GM19438 (cell line): ENCODE measurements at regions not wholly inside any gene's neighbourhood (a gene's known extent, or its start where the extent isn't known, plus 50 kb on each side); places are given as distances from the start of the nearest gene placed in this dataset.
"Not testable (repeated sequence)": the region's sequence is repeated elsewhere in the genome, so short reads cannot be mapped to it uniquely, and the experiment has no call there.

Experiments used
- ATAC-seq: cut with Tn5 transposase; IDR thresholded peaks from one replicate; pipeline ENCODE4 v1.9.1; 2021; ENCODE audit warnings: low read depth; ENCODE audit not compliant: unreplicated experiment

GRCh38 chr2:47690706-47691325, 92.1 kb upstream of the MSH6 start:
- not testable (repeated sequence) for ATAC-seq

GRCh38 chr2:47690132-47690531, 92.8 kb upstream of the MSH6 start:
- no peak for ATAC-seq

GRCh38 chr2:47689118-47689517, 93.8 kb upstream of the MSH6 start:
- peak; percentile 72 for ATAC-seq

DNA sequence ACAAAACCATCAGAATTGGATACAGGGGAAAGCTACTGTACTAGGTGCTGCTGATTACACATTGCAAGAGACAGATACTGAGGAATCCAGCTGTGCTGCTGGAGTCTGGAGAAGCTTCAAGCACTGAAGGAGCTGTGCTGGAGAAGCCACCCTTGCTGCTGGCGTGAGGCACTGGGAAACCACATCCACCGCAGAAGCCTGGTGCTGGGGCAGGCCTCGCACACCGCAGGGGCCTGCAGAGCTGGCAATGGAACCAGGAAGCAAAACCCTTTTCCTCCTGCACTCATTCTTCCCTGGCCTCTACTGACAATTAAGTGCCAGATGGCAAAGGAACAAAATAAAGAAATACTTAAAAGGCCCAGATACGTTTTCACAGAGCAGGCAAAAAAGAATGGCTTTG, 94.4 kb upstream of the MSH6 start:
- no peak for ATAC-seq

DNA sequence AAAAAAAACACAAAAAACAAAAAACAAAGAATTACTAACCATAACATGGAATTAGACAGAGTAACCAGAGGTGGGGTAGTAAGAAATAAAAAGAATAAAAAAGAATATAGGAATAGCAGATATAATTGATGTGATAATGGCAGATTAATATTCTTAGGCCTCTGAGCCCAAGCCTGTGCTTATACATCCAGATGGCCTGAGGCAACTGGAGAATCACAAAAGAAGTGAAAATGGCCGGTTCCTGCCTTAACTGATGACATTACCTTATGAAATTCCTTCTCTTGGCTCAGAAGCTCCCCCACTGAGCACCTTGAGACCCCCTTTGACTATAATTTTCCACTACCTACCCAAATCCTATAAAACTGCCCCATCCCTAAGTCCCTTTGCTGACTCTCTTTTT, 95.1 kb upstream of the MSH6 start:
- ATAC-seq, result no peak

DNA sequence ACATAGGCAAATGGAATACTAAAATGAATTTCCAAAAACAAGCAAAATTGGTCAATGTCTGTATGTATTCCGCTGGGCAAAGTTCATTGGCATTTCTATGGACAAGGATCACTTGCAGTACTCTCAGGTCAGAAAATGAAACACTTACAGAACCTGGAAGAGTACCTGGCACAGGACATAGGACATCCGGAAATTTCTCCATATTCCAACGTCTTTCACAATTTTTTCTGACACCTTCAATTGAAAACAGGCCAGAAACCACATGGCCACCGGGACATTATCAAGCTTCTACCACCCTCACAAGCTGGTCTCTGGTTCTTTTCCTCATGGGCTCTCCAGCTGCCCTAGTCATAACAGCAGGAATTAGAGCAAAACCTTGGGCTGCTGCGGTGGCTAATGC, 96.9 kb upstream of the MSH6 start:
- ATAC-seq, result no peak

DNA sequence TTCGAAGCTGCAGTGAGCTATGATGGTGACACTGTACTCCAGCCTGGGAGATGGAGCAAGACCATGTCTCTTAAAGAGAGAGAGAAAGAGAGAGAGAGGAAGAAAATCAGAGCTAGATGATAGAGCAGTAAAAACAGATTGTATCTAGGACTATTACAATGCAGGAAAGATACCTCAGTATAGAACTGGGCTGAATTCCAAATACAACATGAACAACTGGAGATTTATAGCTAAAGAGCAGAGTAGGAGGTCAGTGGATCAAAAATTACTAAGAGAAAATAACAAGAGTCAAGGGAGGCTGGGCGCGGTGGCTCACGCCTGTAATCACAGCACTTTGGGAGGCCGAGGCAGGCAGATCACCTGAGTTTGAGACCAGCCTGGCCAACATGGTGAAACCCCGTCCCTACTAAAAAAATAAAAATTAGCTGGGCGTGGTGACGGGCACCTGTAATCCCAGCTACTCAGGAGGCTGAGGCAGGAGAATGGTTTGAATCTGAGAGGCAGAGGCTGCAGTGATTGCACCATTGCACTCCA, 100.7 kb upstream of the MSH6 start:
- ATAC-seq, result no peak

- no peak for ATAC-seq
Observed at GRCh38 chr2:47676261-47676926, 105.6 kb upstream of the KCNK12 start.

DNA sequence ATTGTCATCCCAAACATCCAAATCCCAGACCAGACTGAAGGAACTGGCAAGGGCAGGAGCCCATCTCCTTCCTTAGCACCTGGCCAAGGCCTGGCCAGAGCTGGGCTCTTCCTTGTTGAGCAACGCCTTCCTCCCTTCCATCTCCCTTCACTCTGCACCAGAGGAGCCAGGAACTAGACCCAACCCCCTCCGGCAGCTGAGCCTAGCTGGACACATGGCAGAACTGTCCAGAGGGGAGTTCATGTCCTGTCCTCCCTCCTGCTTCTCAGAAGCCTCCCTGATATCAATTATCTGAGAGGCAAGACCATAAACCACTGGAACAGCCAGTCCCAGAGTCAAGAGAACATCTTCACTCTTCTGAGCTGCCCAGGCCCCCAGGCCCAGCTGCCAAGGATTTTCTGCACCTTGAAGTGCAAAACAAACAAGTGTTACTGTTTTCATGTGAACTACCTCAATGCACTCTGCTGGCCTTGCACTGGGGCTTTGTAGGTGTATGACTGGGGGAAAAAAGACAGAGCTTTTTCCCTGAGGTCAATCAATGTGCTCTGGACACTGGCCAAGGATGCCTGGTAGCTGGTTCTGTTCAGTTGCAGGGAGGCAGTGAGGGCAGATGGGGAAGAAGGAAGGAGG, 104.5 kb upstream of the KCNK12 start:
- ATAC-seq, result no peak

- ATAC-seq, result no peak
Observed at GRCh38 chr2:47666332-47666731, 95.5 kb upstream of the KCNK12 start.

- no peak for ATAC-seq
Observed at GRCh38 chr2:47664817-47665216, 94.0 kb upstream of the KCNK12 start.

- ATAC-seq, result no peak
Observed at GRCh38 chr2:47662552-47662951, 91.8 kb upstream of the KCNK12 start.

DNA sequence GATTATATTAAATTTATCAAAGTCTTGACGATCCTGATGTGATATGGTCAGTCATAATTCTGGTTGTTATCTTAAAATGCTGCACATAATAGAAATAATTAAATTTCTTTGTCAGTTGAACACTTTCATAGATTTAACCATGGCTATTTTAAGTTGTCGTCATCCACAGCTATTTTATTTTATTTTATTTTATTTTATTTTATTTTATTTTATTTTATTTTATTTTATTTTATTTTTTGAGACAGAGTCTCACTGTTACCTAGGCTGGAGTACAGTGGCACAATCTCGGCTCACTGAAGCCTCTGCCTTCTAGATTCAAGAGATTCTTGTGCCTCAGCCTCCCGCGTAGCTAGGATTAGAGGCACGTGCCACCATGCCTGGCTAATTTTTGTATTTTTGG, 90.5 kb upstream of the KCNK12 start:
- ATAC-seq, result no peak

DNA sequence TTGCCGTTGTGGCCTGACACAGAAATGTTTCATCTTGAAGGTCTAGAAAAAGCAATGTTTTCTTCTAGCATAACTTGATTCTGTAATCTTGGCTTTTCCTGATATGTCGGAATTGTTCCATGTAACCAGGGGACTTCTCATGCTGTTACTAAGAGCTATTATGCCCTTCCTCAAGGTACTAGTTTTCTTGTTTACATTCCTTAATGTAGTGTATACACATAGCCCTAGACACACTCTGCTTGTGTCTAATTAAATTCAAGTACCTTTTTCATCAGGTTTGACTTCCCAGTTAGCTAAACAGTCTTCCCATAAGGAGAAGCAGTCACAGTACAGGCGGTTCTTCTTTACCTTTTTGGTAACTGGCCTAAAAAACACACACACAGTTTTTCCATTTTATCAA, 89.4 kb upstream of the KCNK12 start:
- no peak for ATAC-seq

DNA sequence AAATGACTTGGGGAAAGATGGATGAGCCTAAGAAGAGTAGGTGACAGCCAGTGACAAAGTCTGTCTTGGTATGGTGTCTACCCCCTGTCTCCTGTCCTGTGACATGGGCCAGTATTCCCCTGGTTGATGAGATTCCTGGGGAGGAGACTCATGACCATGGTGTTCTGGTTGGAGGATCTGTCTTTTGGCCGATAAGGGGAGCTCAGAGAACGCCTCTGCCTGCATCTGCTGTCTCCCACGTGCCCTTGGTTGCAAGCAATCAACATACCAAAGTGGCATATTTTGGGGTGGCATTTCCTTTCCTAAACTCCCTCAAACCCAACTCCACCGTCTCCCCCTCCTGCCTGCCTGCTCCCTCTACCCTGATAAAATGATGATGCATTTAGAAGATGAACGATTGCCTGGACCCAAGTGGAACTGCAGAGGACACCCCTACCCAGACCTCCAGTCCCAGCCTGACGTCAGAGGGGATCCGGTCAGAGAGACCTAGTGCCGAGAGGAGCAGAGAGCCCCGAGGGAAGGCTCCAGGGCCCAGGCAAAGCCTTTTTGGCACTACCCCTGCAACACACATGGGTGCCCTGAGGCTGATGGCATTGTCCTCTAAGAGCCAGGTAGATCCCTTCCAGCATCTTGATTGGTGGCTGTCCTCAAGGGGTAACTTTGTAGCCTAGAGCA, 88.0 kb upstream of the KCNK12 start:
- no peak for ATAC-seq

DNA sequence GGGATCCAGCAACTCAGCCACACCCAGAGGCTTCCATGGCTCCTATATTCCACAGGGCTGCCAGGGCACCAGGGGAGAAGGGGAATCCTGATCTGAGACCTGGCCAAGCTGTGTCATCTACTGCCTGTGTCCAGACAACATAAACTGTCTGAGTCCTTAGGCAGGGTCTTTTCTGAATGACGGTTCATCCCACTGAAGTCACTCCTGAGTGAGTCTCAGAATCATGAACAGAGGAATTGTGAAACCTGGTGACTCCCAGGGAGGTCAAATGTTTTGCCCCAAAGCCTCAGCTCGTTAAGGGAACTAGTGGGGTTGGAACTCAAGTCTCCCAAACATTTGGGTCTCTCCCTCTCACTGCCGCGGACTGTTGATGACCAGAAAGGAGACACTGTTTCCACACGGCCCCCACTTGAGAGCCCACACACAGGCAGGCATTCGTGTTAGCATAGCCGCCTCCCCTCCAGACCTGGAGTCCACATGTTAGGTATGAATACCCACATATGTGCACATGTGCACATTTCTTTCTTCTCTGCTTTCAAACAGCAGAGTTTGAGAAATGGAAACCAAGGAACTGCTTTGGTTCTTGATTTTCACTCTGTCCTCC, 87.2 kb upstream of the KCNK12 start:
- ATAC-seq, result no peak

DNA sequence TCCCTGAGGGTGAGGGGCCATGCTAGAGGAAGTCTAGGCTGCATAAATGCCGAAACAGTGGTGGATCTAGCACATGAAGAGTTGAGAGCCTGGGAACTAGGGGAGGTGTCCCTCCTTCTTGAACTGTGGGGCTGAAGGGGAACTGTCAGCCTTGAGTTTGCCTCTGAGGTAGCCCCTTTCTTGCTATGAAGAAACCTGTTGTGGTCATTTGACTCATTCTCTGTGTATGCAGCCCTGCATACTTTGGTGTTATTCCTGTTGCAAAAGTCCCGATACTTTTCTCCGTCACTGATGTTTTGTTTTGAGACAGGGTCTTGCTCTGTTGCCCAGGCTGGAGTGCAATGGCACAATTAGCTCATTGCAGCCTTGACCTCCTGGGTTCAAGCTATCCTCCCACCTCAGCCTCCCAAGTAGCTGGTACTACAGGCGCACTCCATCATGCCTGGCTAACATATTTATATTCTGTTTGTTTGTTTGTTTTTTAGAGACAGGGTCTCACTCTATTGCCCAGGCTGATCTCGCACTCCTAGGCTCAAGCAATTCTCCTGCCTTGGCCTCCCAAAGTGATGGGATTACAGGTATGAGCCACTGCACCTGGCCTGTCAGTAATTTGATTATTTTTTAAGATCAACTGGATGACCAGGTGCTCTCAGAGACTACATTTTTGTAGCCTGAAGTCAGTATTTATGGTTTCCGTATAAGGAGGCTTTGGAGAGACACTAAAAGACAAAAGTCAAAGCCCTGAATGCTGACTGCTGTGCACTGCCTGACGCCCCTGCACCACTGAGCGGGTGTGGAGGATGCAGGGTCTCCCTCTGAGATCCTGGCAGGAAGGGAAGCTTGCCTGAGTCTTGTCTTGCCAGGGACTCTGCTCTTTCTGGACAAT, 86.2 kb upstream of the KCNK12 start:
- no peak for ATAC-seq

DNA sequence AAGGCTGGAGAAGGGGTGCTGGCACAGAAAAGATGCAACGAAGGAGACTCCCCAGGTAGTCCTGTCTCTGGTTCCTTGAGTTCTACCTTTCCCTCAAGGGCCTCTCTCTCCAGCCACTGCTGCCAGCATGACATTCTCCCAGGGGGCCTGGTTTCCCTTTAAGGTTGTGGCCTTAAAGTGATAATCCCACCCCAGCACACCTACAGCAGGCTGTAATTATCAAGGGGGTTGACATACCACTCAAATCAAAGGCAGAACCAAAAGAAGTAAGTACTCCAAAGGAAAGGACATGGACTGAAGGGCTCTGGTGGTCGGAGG, 84.7 kb upstream of the KCNK12 start:
- ATAC-seq, result no peak

GRCh38 chr2:47654790-47655562, 84.2 kb upstream of the KCNK12 start:
- peak; percentile 49 for ATAC-seq
